Jurkat, Clone E6-1 (cell line): ENCODE measurements at regions not wholly inside any gene's neighbourhood (a gene's known extent, or its start where the extent isn't known, plus 50 kb on each side); places are given as distances from the start of the nearest gene placed in this dataset.

ENCODE experiments used
- DNase-seq: peaks from one replicate; pipeline ENCODE4 v3.0.0-alpha.2; 2011; ENCODE audit warnings: low read depth, low spot score
- H3K4me3 ChIP-seq: 2 replicates; pipeline ENCODE4 v1.5.1; 2011; ENCODE audit warnings: mild to moderate bottlenecking, low read length, control low read depth, moderate library complexity

DNA sequence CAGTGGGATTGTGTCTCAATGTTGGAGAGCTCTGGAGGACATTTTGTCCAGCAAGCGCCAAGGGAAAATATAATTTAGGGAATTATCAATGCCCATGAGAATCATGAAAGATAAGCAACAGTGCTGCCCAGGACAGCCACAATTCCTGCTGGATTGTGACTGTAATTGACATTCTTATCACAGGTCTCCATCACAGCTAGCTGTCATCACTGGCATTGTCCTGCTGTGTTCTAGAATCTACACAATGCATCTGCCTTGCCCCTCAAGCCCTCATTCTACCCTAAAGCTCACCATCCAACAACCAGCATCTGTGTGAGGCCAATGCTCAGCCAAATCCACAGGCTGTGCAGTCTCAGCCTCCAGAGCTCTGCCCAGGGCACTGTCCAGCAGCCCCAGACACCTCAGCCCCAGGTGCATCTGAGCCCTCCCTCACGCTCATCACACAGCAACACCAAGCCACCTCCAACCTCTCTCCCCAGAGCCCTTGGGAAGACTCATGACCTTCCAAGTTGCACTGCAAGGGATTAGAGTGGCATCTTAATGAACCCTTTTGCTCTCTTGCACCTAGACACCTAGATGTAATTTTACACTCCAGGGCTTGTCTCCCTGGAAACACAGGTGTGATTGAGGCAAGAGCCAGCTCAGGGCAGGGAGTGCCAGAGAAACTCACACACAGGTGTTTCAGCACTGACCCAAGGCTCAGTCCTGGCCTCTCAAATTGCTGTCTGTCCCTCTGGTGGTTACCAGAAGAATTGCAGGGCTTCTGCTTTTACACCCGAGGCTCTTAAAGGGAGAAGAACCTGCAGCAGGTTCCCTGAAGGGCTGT, 85.2 kb upstream of the PHACTR3 start:
- DNase-seq: peak; percentile 48
- H3K4me3 ChIP-seq: no peak overlapping the region

DNA sequence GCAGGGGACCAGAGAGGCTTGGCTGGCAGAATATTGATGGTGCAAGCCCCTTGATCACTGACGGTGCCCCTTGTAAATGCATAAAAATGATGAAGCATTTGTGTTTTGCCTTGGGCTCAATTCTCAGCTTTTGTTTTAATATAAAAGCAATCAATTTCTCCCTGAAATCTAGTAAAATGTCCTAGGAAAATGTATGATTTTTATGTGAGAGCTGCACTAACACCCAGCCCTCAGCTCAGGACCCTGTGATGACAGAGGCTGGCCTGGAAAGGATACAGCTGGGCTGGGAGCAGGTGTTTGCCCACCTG, 84.7 kb upstream of the PHACTR3 start:
- no peak for DNase-seq
- no peak overlapping the region for H3K4me3 ChIP-seq

DNA sequence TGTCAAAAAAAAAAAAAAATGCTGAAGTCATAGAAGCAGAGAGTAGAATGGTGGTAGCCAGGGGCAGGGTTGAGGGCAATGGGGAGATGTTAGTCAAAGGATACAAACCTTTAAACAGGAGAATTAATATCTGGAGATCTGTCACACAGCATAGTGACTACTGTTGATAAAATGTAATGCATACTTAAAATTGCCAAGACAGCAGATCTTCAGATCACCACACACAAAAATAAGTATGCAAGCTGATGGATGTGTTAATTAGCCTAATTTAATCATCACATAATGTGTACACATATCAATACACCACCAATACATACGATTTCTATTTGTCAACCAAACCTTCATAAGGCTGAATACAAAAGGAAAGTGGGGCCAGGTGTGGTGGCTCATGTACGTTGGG, 83.5 kb upstream of the PHACTR3 start:
- no peak overlapping the region for H3K4me3 ChIP-seq
- no peak for DNase-seq

DNA sequence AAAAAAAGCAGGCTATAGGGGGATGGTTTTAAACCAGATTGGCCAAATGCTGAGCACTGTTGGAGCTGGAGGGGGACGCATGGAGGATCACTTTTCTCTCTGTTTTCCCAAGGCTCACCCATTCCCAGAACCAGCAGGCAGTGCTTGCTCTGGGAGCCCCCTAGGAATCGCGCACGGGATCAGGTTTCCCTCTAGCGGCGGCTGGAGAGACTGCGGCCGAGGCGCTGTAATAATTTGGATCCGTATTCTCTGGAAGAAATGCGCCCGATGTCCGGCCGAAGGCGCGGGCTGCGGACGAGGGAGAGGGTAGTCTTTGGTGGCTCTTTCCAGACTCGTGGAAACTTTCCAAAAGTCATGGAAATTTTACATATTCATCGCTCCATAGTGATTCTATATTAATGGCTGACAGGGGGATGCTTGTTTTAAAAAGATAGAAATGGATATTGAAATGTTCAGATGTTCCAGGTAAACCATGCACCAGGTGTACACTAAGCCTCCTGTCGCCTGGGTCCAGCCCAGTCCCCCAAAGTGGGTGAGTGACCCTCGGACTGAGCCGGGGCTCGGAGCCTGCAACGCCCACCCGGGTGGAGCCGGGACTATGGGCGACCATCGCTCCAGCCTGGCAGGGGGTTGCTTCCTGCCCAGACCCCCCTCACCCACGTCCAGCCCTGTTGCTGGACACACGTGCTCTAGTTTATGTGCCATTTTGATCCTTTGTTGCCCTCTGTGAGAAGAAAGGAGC, 78.7 kb upstream of the PHACTR3 start:
- no peak overlapping the region for H3K4me3 ChIP-seq
- no peak for DNase-seq

DNA sequence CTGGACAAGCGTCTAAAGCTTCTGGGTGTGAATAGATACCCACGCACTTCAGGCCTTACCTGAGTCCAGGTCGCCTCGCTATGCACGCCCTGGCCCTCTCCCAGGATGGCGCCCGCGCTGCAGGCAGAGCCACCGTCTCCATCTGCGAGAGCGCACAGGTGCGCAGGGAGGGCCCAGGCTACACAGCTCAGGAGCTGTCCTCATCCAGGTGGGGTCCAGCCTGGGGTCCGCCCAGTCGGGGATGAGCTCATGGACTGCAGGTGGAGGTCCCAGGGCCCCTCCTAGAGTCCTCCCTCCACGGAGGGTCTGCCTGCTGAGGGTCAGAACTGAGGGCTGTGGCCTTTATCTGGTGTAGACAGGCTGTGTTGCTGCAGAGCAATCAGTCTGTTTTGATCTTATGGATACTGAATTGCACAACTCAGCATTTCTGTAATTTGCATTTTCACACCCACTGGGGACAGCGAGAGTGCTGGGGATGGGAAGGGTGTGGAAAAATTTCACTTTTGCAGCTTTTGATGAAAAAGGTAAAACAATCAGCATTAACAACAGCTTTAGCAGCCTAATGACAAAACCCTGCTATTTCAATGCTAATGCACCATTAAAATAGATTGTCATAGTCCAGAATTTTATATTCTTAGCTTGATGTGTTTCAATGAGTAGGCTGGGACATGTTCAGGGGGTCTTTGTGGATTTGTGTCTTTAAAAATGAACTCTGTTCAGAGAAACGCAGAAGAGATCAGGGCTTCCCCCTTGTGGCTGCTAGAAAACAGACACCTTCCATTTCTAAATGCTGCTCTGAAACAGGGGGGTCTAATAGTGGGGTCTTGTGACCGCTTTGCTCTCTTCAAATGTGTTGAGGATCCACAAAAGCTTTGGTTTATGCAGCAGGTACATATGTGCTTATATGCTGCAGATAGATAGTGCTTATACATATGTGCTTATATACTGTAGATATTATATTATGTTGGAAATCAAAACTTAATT, 77.8 kb upstream of the PHACTR3 start:
- no peak for DNase-seq

DNA sequence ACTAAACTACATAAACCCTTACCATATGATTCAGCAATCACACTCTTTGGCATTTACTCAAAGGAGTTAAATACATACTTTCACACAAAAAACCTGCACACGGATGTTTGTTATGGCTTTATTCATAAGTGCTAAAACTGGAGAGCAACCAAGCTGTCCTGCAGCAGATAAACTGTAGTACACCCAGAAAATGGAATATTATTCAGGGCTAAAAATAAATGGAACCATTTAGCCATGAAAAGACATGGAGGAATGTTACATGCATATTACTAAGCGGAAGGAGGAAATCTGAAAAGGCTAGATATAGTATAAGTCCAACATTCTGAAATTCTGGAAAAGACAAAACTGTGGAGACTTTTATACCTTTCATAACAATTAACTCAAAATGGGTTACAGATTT, 73.6 kb upstream of the PHACTR3 start:
- H3K4me3 ChIP-seq: no peak overlapping the region
- DNase-seq: no peak

More for the DNA sequence above, 77.8 kb upstream of the PHACTR3 start:
- H3K4me3 ChIP-seq: no peak overlapping the region

DNA sequence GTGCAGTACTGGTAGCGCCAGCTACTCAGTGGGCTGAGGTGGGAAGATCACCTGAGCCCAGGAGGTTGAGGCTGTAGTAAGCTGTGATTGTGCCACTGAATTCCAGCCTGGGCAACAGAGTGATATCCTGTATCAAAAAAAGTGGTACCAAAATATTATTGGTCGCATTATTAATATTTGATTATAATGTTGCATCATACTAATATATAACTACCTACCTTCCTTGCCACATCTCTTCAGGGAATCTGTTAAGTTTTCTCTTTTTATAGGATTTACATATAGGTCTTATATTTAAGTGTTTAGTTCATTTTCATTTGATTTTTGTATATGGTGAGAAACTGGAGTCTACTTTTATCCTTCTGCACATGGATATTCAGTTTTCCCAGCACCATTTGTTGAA, 66.3 kb upstream of the PHACTR3 start:
- H3K4me3 ChIP-seq: no peak overlapping the region
- no peak for DNase-seq

DNA sequence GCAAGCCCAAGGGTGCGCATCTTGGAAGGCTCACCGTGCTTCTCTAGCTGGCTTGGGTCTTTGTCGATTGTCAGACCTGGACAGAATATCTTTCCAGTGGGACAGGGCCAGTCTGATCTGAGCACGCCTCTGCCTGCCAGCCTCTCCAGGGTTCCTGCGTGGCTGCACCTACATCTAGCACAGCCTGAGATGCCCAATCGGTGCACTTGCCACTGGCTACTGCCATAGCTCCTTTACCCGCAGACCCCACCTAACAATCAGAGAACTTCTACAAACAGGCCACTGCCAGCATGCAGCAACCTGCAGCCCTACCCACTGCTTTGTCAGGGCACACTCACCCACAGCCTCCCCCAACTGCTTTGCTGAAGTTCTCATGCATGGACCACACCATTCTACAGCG, 56.7 kb upstream of the PHACTR3 start:
- no peak overlapping the region for H3K4me3 ChIP-seq
- DNase-seq: no peak
